ENCODE measurements at regions not wholly inside any gene's neighbourhood (a gene's known extent, or its start where the extent isn't known, plus 50 kb on each side); places are given as distances from the start of the nearest gene placed in this dataset.

GRCh38 chr12:125530201-125530600, 465.0 kb downstream of the AACS start:
- no peak for DNase-seq
- intact Hi-C loops (cut with DNase I) = no loop called here

GRCh38 chr12:125530876-125531275, 465.6 kb downstream of the AACS start:
- DNase-seq = no peak
- TF ChIP-seq CTCF (IDR thresholded peaks at IDR 0.05) (no peak), POLR2A (IDR thresholded peaks at IDR 0.05) (no peak)
- Histone ChIP-seq H3K36me3 (replicated peaks in 1 of 2) (no peaks in the 10 kb centered on the region), H3K4me1 (replicated peaks in 1 of 2) (no peaks in the 10 kb centered on the region), H3K27ac (no peak overlapping the region), H3K9me3 (replicated peaks in 1 of 3) (no peaks in the 10 kb centered on the region), H3K27me3 (no peaks in the 10 kb centered on the region), H3K4me3 (no peak overlapping the region)
- intact Hi-C loops (cut with DNase I) = no loop called here
- 44 to 65% (median 51%) methylated on average over 5 of the region's 5 CpGs for WGBS, 4 donors

More at GRCh38 chr12:125530201-125530600, 465.0 kb downstream of the AACS start:
- Histone ChIP-seq H3K9me3 (replicated peaks in 1 of 3) (no peaks in the 10 kb centered on the region), H3K4me3 (no peak overlapping the region), H3K4me1 (replicated peaks in 1 of 2) (no peaks in the 10 kb centered on the region), H3K27me3 (no peaks in the 10 kb centered on the region), H3K27ac (no peak overlapping the region), H3K36me3 (replicated peaks in 1 of 2) (no peaks in the 10 kb centered on the region)
- 24 to 39% (median 32%) methylated on average over 4 of the region's 4 CpGs for WGBS, 4 donors
- TF ChIP-seq POLR2A (IDR thresholded peaks at IDR 0.05) (no peak), CTCF (IDR thresholded peaks at IDR 0.05) (no peak)

- no peak for TF ChIP-seq CTCF (IDR thresholded peaks at IDR 0.05)
- TF ChIP-seq POLR2A (IDR thresholded peaks at IDR 0.05) = no peak
- Histone ChIP-seq H3K4me1 (replicated peaks in 1 of 2) (no peaks in the 10 kb centered on the region), H3K27ac (no peak overlapping the region), H3K9me3 (replicated peaks in 1 of 3) (no peaks in the 10 kb centered on the region), H3K36me3 (replicated peaks in 1 of 2) (no peaks in the 10 kb centered on the region), H3K27me3 (no peaks in the 10 kb centered on the region), H3K4me3 (no peak overlapping the region)
- no peak for DNase-seq
- intact Hi-C loops (cut with DNase I) = no loop called here
- 68 to 76% (median 70%) methylated on average over 7 of the region's 7 CpGs for WGBS, 4 donors
Observed at GRCh38 chr12:125531574-125531973, 466.3 kb downstream of the AACS start.

GRCh38 chr12:125533434-125534029, 468.3 kb downstream of the AACS start:
- intact Hi-C loops (cut with DNase I) = no loop called here
- DNase-seq = peak in 5 of 7 donors; percentile 19 to 25 (median 24)

More at GRCh38 chr12:125533434-125534029, 468.3 kb downstream of the AACS start:
- Histone ChIP-seq H3K27me3 (no peaks in the 10 kb centered on the region), H3K4me1 (replicated peaks in 1 of 2) (no peaks in the 10 kb centered on the region), H3K9me3 (replicated peaks in 1 of 3) (no peaks in the 10 kb centered on the region), H3K36me3 (replicated peaks in 1 of 2) (no peaks in the 10 kb centered on the region), H3K27ac (no peak overlapping the region), H3K4me3 (no peak overlapping the region)
- TF ChIP-seq CTCF (IDR thresholded peaks at IDR 0.05) (peak; percentile 22 to 70 (median 43)), POLR2A (IDR thresholded peaks at IDR 0.05) (no peak)
- WGBS, 4 donors = 9 to 11% (median 10%) methylated on average over 26 to 29 of the region's 29 CpGs

All from adrenal gland (tissue), 9 donors.